GM23338 (cell line): ENCODE measurements at regions not wholly inside any gene's neighbourhood (a gene's known extent, or its start where the extent isn't known, plus 50 kb on each side); places are given as distances from the start of the nearest gene placed in this dataset.

Source experiments
- ATAC-seq: fragments of 200-7000 bp; cut with Tn5 transposase; 3 replicates; pipeline ENCODE4 v1.9.1; 2020
- DNase-seq: peaks from one replicate; pipeline ENCODE4 v3.0.0-alpha.2; 2015; ENCODE audit warnings: low spot score
- H2AFZ ChIP-seq: fragments of 200-600 bp; sonication (generic); 2 replicates; pipeline ENCODE4 v1.8.0; 2016; ENCODE audit warnings: antibody characterized with exemption, mild to moderate bottlenecking, moderate library complexity
- H3F3A ChIP-seq: fragments of 200-600 bp; sonication (generic); replicated peaks from 2 replicates; pipeline ENCODE4 v1.8.0; 2017; ENCODE audit warnings: antibody characterized with exemption, mixed run types, low read depth
- H3K27ac ChIP-seq: fragments of 200-600 bp; sonication (generic); 2 replicates; pipeline ENCODE4 v1.6.1; 2016; ENCODE audit warnings: low read depth
- H3K27me3 ChIP-seq: fragments of 200-600 bp; sonication (generic); 2 replicates; pipeline ENCODE4 v1.8.0; 2016; ENCODE audit warnings: mild to moderate bottlenecking, mixed run types, moderate library complexity; ENCODE audit not compliant: insufficient read depth
- H3K36me3 ChIP-seq: fragments of 200-600 bp; sonication (generic); 2 replicates; pipeline ENCODE4 v1.8.0; 2016; ENCODE audit warnings: mild to moderate bottlenecking; ENCODE audit not compliant: insufficient read depth
- H3K4me1 ChIP-seq: fragments of 200-600 bp; sonication (generic); 2 replicates; pipeline ENCODE4 v1.8.0; 2016; ENCODE audit warnings: mild to moderate bottlenecking, moderate library complexity; ENCODE audit not compliant: insufficient read depth
- H3K4me2 ChIP-seq: fragments of 200-600 bp; sonication (generic); 2 replicates; pipeline ENCODE4 v1.7.1; 2017; ENCODE audit warnings: mixed run types
- H3K4me3 ChIP-seq: fragments of 200-600 bp; sonication (generic); 2 replicates; pipeline ENCODE4 v1.6.1; 2016; ENCODE audit warnings: mixed run types
- H3K79me2 ChIP-seq: fragments of 200-600 bp; sonication (generic); replicated peaks from 2 replicates; pipeline ENCODE4 v1.8.0; 2017; ENCODE audit warnings: mild to moderate bottlenecking; ENCODE audit not compliant: insufficient read depth
- H3K9me2 ChIP-seq: fragments of 200-600 bp; sonication (generic); 2 replicates; pipeline ENCODE4 v1.8.0; 2017; ENCODE audit not compliant: insufficient read depth
- H4K20me1 ChIP-seq: fragments of 200-600 bp; sonication (generic); replicated peaks from 2 replicates; pipeline ENCODE4 v1.8.0; 2017; ENCODE audit warnings: mild to moderate bottlenecking; ENCODE audit not compliant: insufficient read depth
- H3K27ac Mint-ChIP-seq: 2 replicates; pipeline ENCODE4 v1.8.0; 2020; ENCODE audit warnings: inconsistent platforms, mild to moderate bottlenecking, moderate library complexity, mixed read lengths
- H3K27me3 Mint-ChIP-seq: 3 replicates; pipeline ENCODE4 v1.8.0; 2022; ENCODE audit warnings: low read depth, mild to moderate bottlenecking, moderate library complexity, mixed read lengths, inconsistent platforms; ENCODE audit not compliant: insufficient read depth, poor library complexity
- H3K36me3 Mint-ChIP-seq: 3 replicates; pipeline ENCODE4 v1.8.0; 2021; ENCODE audit warnings: low read depth, mild to moderate bottlenecking, inconsistent platforms, moderate library complexity, mixed read lengths
- H3K4me1 Mint-ChIP-seq: 3 replicates; pipeline ENCODE4 v1.8.0; 2020; ENCODE audit warnings: mild to moderate bottlenecking, inconsistent platforms, mixed read lengths
- H3K4me3 Mint-ChIP-seq: 3 replicates; pipeline ENCODE4 v1.8.0; 2021; ENCODE audit warnings: moderate library complexity, mild to moderate bottlenecking, inconsistent platforms, mixed read lengths
- H3K9me3 Mint-ChIP-seq: 3 replicates; pipeline ENCODE4 v1.8.0; 2020; ENCODE audit warnings: moderate library complexity, mild to moderate bottlenecking, inconsistent platforms, mixed read lengths
- CREB1 ChIP-seq: fragments of 250-450 bp; sonication (Bioruptor Pico); IDR thresholded peaks from 2 replicates; pipeline ENCODE4 v1.5.0; 2020; ENCODE audit warnings: low read depth, mild to moderate bottlenecking, moderate library complexity
- CTCF ChIP-seq, 2 experiments: fragments of 200-600 bp in 1 of 2; sonication (generic) in 1 of 2; conservative IDR thresholded peaks; 2 replicates each; pipeline versions ENCODE4 v1.5.1 to v1.6.1; 2016 to 2017; ENCODE audit warnings: antibody characterized with exemption in 2 of 2, low read depth in 2 of 2, mild to moderate bottlenecking in 2 of 2, moderate library complexity in 1 of 2
- ETS1 ChIP-seq: IDR thresholded peaks from 2 replicates; pipeline ENCODE4 v1.6.1; 2016; ENCODE audit warnings: antibody characterized with exemption
- EZH2phosphoT487 ChIP-seq: fragments of 200-600 bp; sonication (generic); IDR thresholded peaks from one replicate; pipeline ENCODE4 v1.8.1; 2018; ENCODE audit warnings: antibody characterized with exemption; ENCODE audit not compliant: unreplicated experiment
- JUNB ChIP-seq: IDR thresholded peaks from one replicate; pipeline ENCODE4 v1.6.1; 2016; ENCODE audit warnings: antibody characterized with exemption; ENCODE audit not compliant: unreplicated experiment
- NANOG ChIP-seq: IDR thresholded peaks from 2 replicates; pipeline ENCODE4 v1.6.1; 2016; ENCODE audit warnings: antibody characterized with exemption, borderline replicate concordance
- POLR2AphosphoS5 ChIP-seq: IDR thresholded peaks from 2 replicates; pipeline ENCODE4 v1.6.1; 2016; ENCODE audit warnings: antibody characterized with exemption, low read depth
- REST ChIP-seq: IDR thresholded peaks from one replicate; pipeline ENCODE4 v1.6.1; 2018; ENCODE audit warnings: antibody characterized with exemption; ENCODE audit not compliant: unreplicated experiment
- STAT1 ChIP-seq: IDR thresholded peaks from one replicate; pipeline ENCODE4 v1.6.1; 2016; ENCODE audit warnings: antibody characterized with exemption; ENCODE audit not compliant: unreplicated experiment
- ZNF114 ChIP-seq: fragments of 250-450 bp; sonication (Bioruptor Pico); IDR thresholded peaks from 2 replicates; pipeline ENCODE4 v1.5.0; 2020; ENCODE audit warnings: mild to moderate bottlenecking, moderate library complexity
- ZNF331 ChIP-seq: fragments of 250-450 bp; sonication (Bioruptor Pico); IDR thresholded peaks from 2 replicates; pipeline ENCODE4 v1.5.0; 2020; ENCODE audit warnings: low read depth, mild to moderate bottlenecking, moderate library complexity
- ZNF462 ChIP-seq: fragments of 250-450 bp; sonication (Bioruptor Pico); IDR thresholded peaks from 2 replicates; pipeline ENCODE4 v1.5.0; 2020; ENCODE audit warnings: mild to moderate bottlenecking, moderate library complexity

GRCh38 chr16:50992350-50993032 lies 158.6 kb downstream of the SALL1 start (continued):
- TF ChIP-seq REST, result no peak
- no peak for TF ChIP-seq JUNB
- TF ChIP-seq CREB1 (CRISPR knock-in tag), result no peak
- no peak for TF ChIP-seq EZH2phosphoT487
- no peak for TF ChIP-seq NANOG

GRCh38 chr16:50991436-50991835 lies 159.6 kb downstream of the SALL1 start:
- H3K4me1 Mint-ChIP-seq, result peaks cover 2% of the 10 kb centered on the region; the same call in 1 of the 3 replicates
- no peak for TF ChIP-seq ZNF331 (CRISPR knock-in tag)
- no peak for TF ChIP-seq CTCF (conservative IDR thresholded peaks at IDR 0.05; ENCODE audit: low read depth in 2 of 2)
- TF ChIP-seq ZNF114 (CRISPR knock-in tag), result no peak
- no peak for TF ChIP-seq POLR2AphosphoS5
- no peak for TF ChIP-seq ETS1
- no peak for TF ChIP-seq STAT1
- no peak for TF ChIP-seq JUNB
- TF ChIP-seq CREB1 (CRISPR knock-in tag), result no peak
- no peak for TF ChIP-seq NANOG
- no peak for TF ChIP-seq ZNF462

More at GRCh38 chr16:50991436-50991835, 159.6 kb downstream of the SALL1 start:
- no peaks in the 10 kb centered on the region for H4K20me1 ChIP-seq
- ATAC-seq (no peak), DNase-seq (no peak)
- H3K9me3 Mint-ChIP-seq, result peaks cover 2% of the 10 kb centered on the region; the same call in 1 of the 3 replicates
- H3K4me3 Mint-ChIP-seq, result no peak overlapping the region
- H3K4me2 ChIP-seq, result no peak overlapping the region
- H3K27me3 ChIP-seq, result no peaks in the 10 kb centered on the region
- no peak overlapping the region for H3K27ac Mint-ChIP-seq
- no peak overlapping the region for H3K4me3 ChIP-seq
- H3K27ac ChIP-seq, result no peak overlapping the region
- no peaks in the 10 kb centered on the region for H3K36me3 Mint-ChIP-seq
- H3K36me3 ChIP-seq, result no peaks in the 10 kb centered on the region
- H3K79me2 ChIP-seq, result no peaks in the 10 kb centered on the region
- H3K4me1 ChIP-seq, result no peaks in the 10 kb centered on the region
- no peaks in the 10 kb centered on the region for H3F3A ChIP-seq
- H3K9me2 ChIP-seq, result no peaks in the 10 kb centered on the region
- H2AFZ ChIP-seq, result no peak overlapping the region
- peaks cover 11% of the 10 kb centered on the region for H3K27me3 Mint-ChIP-seq
